WTC11 (cell line): ENCODE measurements at regions not wholly inside any gene's neighbourhood (a gene's known extent, or its start where the extent isn't known, plus 50 kb on each side); places are given as distances from the start of the nearest gene placed in this dataset.

Source experiments
- ATAC-seq: fragments of 200-7000 bp; cut with Tn5 transposase; 2 replicates; pipeline ENCODE4 v1.10.0; 2021; ENCODE audit warnings: mild to moderate bottlenecking, moderate library complexity
- CTCF ChIA-PET: fragments of 300-600 bp; sonication (Branson Sonifier 250); formaldehyde crosslinking; loops from one replicate; lab custom pipeline; 2021; ENCODE audit warnings: antibody characterized with exemption; lab: Charles Lee
- POLR2A ChIA-PET: fragments of 350-600 bp; sonication (Branson Sonifier 250); formaldehyde crosslinking; loops from one replicate; lab custom pipeline; 2021; ENCODE audit warnings: antibody characterized with exemption; lab: Charles Lee
- DNase-seq: peaks from one replicate; pipeline ENCODE4 v3.0.0; 2021; ENCODE audit warnings: low spot score
- H3K27ac Mint-ChIP-seq: 2 replicates; pipeline ENCODE4 v1.8.0; 2021; ENCODE audit warnings: mixed read lengths
- H3K27me3 Mint-ChIP-seq: 2 replicates; pipeline ENCODE4 v1.8.0; 2021; ENCODE audit warnings: low read depth, mild to moderate bottlenecking, moderate library complexity, mixed read lengths
- H3K36me3 Mint-ChIP-seq: 2 replicates; pipeline ENCODE4 v1.8.0; 2021; ENCODE audit warnings: mixed read lengths
- H3K4me1 Mint-ChIP-seq: 2 replicates; pipeline ENCODE4 v1.8.0; 2022; ENCODE audit warnings: mixed read lengths
- H3K4me3 Mint-ChIP-seq: 2 replicates; pipeline ENCODE4 v1.8.0; 2021; ENCODE audit warnings: mild to moderate bottlenecking, moderate library complexity, mixed read lengths
- H3K9me3 Mint-ChIP-seq: 2 replicates; pipeline ENCODE4 v1.8.0; 2021; ENCODE audit warnings: mixed read lengths
- CBFB ChIP-seq: sonication (generic); formaldehyde crosslinking; IDR thresholded peaks from 2 replicates; pipeline ENCODE4 v1.8.1; 2022; ENCODE audit warnings: mild to moderate bottlenecking, low read depth, missing genetic modification reagents
- FOXK1 ChIP-seq: sonication (generic); formaldehyde crosslinking; IDR thresholded peaks from 2 replicates; pipeline ENCODE4 v1.8.0; 2022; ENCODE audit warnings: mild to moderate bottlenecking, moderate library complexity, missing genetic modification reagents
- HMGA2 ChIP-seq: fragments of 250-450 bp; sonication (Bioruptor Pico); IDR thresholded peaks from 2 replicates; pipeline ENCODE4 v1.4.0; 2021; ENCODE audit warnings: mild to moderate bottlenecking, moderate library complexity
- HMGXB4 ChIP-seq: sonication (generic); formaldehyde crosslinking; IDR thresholded peaks from 2 replicates; pipeline ENCODE4 v1.8.1; 2023; ENCODE audit warnings: mild to moderate bottlenecking, moderate library complexity, missing genetic modification reagents
- IRF2 ChIP-seq: sonication (generic); formaldehyde crosslinking; IDR thresholded peaks from 2 replicates; pipeline ENCODE4 v1.8.0; 2022; ENCODE audit warnings: low read depth, missing genetic modification reagents, borderline replicate concordance
- JUN ChIP-seq: sonication (generic); formaldehyde crosslinking; IDR thresholded peaks from 2 replicates; pipeline ENCODE4 v1.8.0; 2023; ENCODE audit warnings: mild to moderate bottlenecking, missing genetic modification reagents
- KAT7 ChIP-seq: sonication (generic); formaldehyde crosslinking; IDR thresholded peaks from 2 replicates; pipeline ENCODE4 v1.8.1; 2023; ENCODE audit warnings: missing genetic modification reagents, mild to moderate bottlenecking, borderline replicate concordance
- MYBL2 ChIP-seq: sonication (generic); formaldehyde crosslinking; IDR thresholded peaks from 2 replicates; pipeline ENCODE4 v1.8.1; 2023; ENCODE audit warnings: mild to moderate bottlenecking, moderate library complexity, missing genetic modification reagents
- NFATC4 ChIP-seq: fragments of 250-450 bp; sonication (Bioruptor Pico); IDR thresholded peaks from 2 replicates; pipeline ENCODE4 v1.9.0; 2021; ENCODE audit warnings: mild to moderate bottlenecking
- SMAD3 ChIP-seq: sonication (generic); formaldehyde crosslinking; IDR thresholded peaks from 2 replicates; pipeline ENCODE4 v1.8.0; 2022; ENCODE audit warnings: missing genetic modification reagents, mild to moderate bottlenecking, borderline replicate concordance
- TCF7 ChIP-seq: sonication (generic); formaldehyde crosslinking; IDR thresholded peaks from 2 replicates; pipeline ENCODE4 v1.8.0; 2022; ENCODE audit warnings: mild to moderate bottlenecking, low read depth, missing genetic modification reagents, moderate library complexity
- TP53 ChIP-seq: sonication (generic); formaldehyde crosslinking; IDR thresholded peaks from 2 replicates; pipeline ENCODE4 v1.8.1; 2023; ENCODE audit warnings: mild to moderate bottlenecking, missing genetic modification reagents
- USF1 ChIP-seq: sonication (generic); formaldehyde crosslinking; IDR thresholded peaks from 2 replicates; pipeline ENCODE4 v1.8.0; 2022; ENCODE audit warnings: mild to moderate bottlenecking, missing genetic modification reagents
- ZNF219 ChIP-seq: sonication (generic); formaldehyde crosslinking; IDR thresholded peaks from 2 replicates; pipeline ENCODE4 v1.8.0; 2023; ENCODE audit warnings: missing genetic modification reagents, mild to moderate bottlenecking, borderline replicate concordance
- TF ChIP-seq, protein P1 (sequence below): sonication (generic); formaldehyde crosslinking; IDR thresholded peaks from 2 replicates; pipeline ENCODE4 v1.8.0; 2022; ENCODE audit warnings: mild to moderate bottlenecking, missing genetic modification reagents
- TF ChIP-seq, protein P2 (sequence below): sonication (generic); formaldehyde crosslinking; IDR thresholded peaks from 2 replicates; pipeline ENCODE4 v1.8.0; 2022; ENCODE audit warnings: missing genetic modification reagents
- TF ChIP-seq, protein P3 (sequence below): sonication (generic); formaldehyde crosslinking; IDR thresholded peaks from 2 replicates; pipeline ENCODE4 v1.8.1; 2022; ENCODE audit warnings: low read depth, missing genetic modification reagents, borderline replicate concordance

DNA sequence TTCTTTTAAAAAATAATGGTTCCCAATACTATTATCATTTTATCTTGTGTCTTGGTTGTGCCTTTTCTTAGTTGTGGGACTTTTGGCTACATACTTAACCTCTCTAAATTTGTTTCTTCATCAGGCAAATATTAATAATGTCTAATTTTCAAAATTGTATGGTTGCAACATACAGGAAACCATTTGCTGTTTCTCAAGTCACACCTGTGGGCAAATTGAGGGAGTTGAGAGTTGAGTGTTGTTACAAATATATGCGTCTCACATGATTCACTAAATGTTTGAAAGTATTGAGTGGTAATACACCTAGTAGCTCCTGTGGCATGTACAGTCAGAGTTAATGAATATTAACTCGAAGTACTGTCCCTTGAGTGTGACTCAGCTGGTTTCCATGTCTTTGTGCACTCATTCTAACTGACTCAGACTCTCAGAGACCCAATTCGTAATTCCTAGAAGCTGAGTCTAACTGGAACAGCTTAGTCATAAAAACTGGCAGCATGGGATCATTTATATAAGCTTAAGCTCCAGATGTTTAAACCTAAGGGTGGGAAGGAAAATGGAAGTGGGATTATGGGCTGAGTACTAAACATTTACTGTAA is 802.4 kb downstream of the TRIML1 start:
- Mint-ChIP-seq H3K9me3 (peaks cover 9% of the 10 kb centered on the region), H3K36me3 (no peaks in the 10 kb centered on the region), H3K27ac (no peak overlapping the region), H3K4me1 (no peaks in the 10 kb centered on the region), H3K27me3 (no peaks in the 10 kb centered on the region), H3K4me3 (no peak overlapping the region)
- DNase-seq (no peak), ATAC-seq (no peak)
- no peak for TF ChIP-seq TP53 (CRISPR knock-in tag)
- no peak for TF ChIP-seq IRF2 (CRISPR knock-in tag)
- TF ChIP-seq ZNF219, result no peak
- no peak for TF ChIP-seq KAT7 (CRISPR knock-in tag)
- TF ChIP-seq NFATC4 (CRISPR knock-in tag), result no peak
- TF ChIP-seq USF1 (CRISPR knock-in tag), result no peak
- TF ChIP-seq, protein P1, sequence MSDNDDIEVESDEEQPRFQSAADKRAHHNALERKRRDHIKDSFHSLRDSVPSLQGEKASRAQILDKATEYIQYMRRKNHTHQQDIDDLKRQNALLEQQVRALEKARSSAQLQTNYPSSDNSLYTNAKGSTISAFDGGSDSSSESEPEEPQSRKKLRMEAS (CRISPR knock-in tag), result no peak
- ChIA-PET CTCF (no interaction called here), POLR2A (no interaction called here)

DNA sequence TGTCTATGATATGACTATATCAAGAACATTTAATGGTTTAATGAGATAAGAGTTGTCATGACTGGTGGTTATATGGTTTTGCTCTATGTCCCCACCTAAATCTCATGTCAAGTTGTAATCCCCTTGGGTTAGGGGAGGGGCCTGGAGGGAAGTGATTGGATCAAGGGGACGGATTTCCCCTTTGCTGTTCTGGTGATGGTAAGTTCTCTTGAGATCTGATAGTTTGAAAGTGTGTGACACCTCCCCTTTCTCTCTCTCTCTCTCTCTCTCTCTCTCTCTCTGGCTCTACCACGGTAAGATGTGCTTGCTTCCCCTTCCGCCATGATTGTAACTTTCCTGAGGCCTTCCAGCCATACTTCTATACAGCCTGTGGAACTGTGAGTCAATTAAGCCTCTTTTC is 803.4 kb downstream of the TRIML1 start:
- POLR2A ChIA-PET, result no interaction called here
- H3K4me3 Mint-ChIP-seq, result no peak overlapping the region
- DNase-seq, result no peak
- no peak for TF ChIP-seq CBFB (CRISPR knock-in tag)
- TF ChIP-seq HMGA2 (CRISPR knock-in tag), result no peak
- TF ChIP-seq MYBL2 (CRISPR knock-in tag), result no peak
- no peak for TF ChIP-seq JUN (CRISPR knock-in tag)
- no peak for TF ChIP-seq SMAD3 (CRISPR knock-in tag)
- TF ChIP-seq, protein P2, sequence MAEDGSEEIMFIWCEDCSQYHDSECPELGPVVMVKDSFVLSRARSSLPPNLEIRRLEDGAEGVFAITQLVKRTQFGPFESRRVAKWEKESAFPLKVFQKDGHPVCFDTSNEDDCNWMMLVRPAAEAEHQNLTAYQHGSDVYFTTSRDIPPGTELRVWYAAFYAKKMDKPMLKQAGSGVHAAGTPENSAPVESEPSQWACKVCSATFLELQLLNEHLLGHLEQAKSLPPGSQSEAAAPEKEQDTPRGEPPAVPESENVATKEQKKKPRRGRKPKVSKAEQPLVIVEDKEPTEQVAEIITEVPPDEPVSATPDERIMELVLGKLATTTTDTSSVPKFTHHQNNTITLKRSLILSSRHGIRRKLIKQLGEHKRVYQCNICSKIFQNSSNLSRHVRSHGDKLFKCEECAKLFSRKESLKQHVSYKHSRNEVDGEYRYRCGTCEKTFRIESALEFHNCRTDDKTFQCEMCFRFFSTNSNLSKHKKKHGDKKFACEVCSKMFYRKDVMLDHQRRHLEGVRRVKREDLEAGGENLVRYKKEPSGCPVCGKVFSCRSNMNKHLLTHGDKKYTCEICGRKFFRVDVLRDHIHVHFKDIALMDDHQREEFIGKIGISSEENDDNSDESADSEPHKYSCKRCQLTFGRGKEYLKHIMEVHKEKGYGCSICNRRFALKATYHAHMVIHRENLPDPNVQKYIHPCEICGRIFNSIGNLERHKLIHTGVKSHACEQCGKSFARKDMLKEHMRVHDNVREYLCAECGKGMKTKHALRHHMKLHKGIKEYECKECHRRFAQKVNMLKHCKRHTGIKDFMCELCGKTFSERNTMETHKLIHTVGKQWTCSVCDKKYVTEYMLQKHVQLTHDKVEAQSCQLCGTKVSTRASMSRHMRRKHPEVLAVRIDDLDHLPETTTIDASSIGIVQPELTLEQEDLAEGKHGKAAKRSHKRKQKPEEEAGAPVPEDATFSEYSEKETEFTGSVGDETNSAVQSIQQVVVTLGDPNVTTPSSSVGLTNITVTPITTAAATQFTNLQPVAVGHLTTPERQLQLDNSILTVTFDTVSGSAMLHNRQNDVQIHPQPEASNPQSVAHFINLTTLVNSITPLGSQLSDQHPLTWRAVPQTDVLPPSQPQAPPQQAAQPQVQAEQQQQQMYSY (CRISPR knock-in tag), result no peak
- TF ChIP-seq HMGXB4, result no peak
- TF ChIP-seq TCF7 (CRISPR knock-in tag), result no peak
- TF ChIP-seq, all 79 proteins: peak for 0
- Mint-ChIP-seq H3K9me3 (peaks cover 9% of the 10 kb centered on the region), H3K27ac (no peak overlapping the region), H3K36me3 (no peaks in the 10 kb centered on the region), H3K4me1 (no peaks in the 10 kb centered on the region), H3K27me3 (no peaks in the 10 kb centered on the region)
- CTCF ChIA-PET, result no interaction called here
- no peak for ATAC-seq

DNA sequence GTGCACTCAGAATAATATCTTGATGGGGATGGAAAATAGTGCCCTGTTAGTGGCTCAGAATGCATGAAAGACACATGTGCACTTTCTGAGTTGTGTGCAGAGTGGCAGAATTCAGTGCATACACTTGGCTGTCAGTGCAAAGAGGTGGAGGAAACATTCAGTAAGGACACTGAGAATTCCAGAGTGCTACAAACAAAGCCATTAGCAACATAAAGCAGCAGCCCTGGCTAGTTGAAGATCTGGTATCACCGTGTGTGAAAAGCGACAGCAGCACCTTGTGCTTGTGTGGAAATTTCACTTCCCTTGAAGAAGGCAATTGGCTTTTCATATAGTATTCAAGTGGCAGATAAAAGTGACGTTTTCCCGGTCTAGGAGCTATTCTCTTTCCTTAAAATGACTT is 810.4 kb downstream of the TRIML1 start:
- Mint-ChIP-seq H3K27me3 (no peaks in the 10 kb centered on the region), H3K9me3 (no peaks in the 10 kb centered on the region), H3K4me3 (no peak overlapping the region), H3K4me1 (peaks cover 28% of the 10 kb centered on the region), H3K27ac (peak overlapping the region; percentile 26; the same call in 1 of the 2 replicates), H3K36me3 (no peaks in the 10 kb centered on the region)
- POLR2A ChIA-PET, result no interaction called here
- peak; percentile 89 for ATAC-seq
- CTCF ChIA-PET, result no interaction called here
- DNase-seq, result no peak
- TF ChIP-seq USF1 (CRISPR knock-in tag), result no peak
- TF ChIP-seq, protein P3, sequence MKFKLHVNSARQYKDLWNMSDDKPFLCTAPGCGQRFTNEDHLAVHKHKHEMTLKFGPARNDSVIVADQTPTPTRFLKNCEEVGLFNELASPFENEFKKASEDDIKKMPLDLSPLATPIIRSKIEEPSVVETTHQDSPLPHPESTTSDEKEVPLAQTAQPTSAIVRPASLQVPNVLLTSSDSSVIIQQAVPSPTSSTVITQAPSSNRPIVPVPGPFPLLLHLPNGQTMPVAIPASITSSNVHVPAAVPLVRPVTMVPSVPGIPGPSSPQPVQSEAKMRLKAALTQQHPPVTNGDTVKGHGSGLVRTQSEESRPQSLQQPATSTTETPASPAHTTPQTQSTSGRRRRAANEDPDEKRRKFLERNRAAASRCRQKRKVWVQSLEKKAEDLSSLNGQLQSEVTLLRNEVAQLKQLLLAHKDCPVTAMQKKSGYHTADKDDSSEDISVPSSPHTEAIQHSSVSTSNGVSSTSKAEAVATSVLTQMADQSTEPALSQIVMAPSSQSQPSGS, result no peak
- TF ChIP-seq FOXK1 (CRISPR knock-in tag), result 0 out of 2 replicates have a peak, but pooled peaks have one; percentile 25
